ENCODE measurements at regions not wholly inside any gene's neighbourhood (a gene's known extent, or its start where the extent isn't known, plus 50 kb on each side); places are given as distances from the start of the nearest gene placed in this dataset.
A peak's percentile ranks its signal among the peaks of the same experiment; 100 is the strongest.

GRCh38 chr7:98515201-98515600 is 101.9 kb upstream of the NPTX2 start:
- no peak for DNase-seq (ENCODE audit: low spot score)

GRCh38 chr7:98514211-98515031 is 102.7 kb upstream of the NPTX2 start:
- DNase-seq (ENCODE audit: low spot score), result no peak

GRCh38 chr7:98511175-98511574 is 105.9 kb upstream of the NPTX2 start:
- DNase-seq (ENCODE audit: low spot score), result no peak

GRCh38 chr7:98509836-98510235 is 107.2 kb upstream of the NPTX2 start:
- no peak for DNase-seq (ENCODE audit: low spot score)

GRCh38 chr7:98506471-98506870 is 105.6 kb upstream of the BAIAP2L1 start:
- DNase-seq (ENCODE audit: low spot score), result no peak

GRCh38 chr7:98500764-98501163 is 99.9 kb upstream of the BAIAP2L1 start:
- DNase-seq (ENCODE audit: low spot score), result no peak

GRCh38 chr7:98496618-98497017 is 95.7 kb upstream of the BAIAP2L1 start:
- DNase-seq (ENCODE audit: low spot score), result no peak

GRCh38 chr7:98495200-98495955 is 94.5 kb upstream of the BAIAP2L1 start:
- DNase-seq (ENCODE audit: low spot score), result no peak

GRCh38 chr7:98493030-98493778 is 92.3 kb upstream of the BAIAP2L1 start:
- no peak for DNase-seq (ENCODE audit: low spot score)

- no peak for DNase-seq (ENCODE audit: low spot score)
These were observed 87.3 kb upstream of the BAIAP2L1 start for GRCh38 chr7:98488167-98488566.

GRCh38 chr7:98483964-98484545 is 83.2 kb upstream of the BAIAP2L1 start:
- no peak for DNase-seq (ENCODE audit: low spot score)

GRCh38 chr7:98483276-98483963 is 82.5 kb upstream of the BAIAP2L1 start:
- no peak for DNase-seq (ENCODE audit: low spot score)

GRCh38 chr7:98479318-98479717 is 78.4 kb upstream of the BAIAP2L1 start:
- no peak for DNase-seq (ENCODE audit: low spot score)

- no peak for DNase-seq (ENCODE audit: low spot score)
These were observed 74.5 kb upstream of the BAIAP2L1 start for GRCh38 chr7:98475352-98475751.

- no peak for DNase-seq (ENCODE audit: low spot score)
These were observed 73.7 kb upstream of the BAIAP2L1 start for GRCh38 chr7:98474558-98474957.

GRCh38 chr7:98472521-98472954 is 71.6 kb upstream of the BAIAP2L1 start:
- no peak for DNase-seq (ENCODE audit: low spot score)

GRCh38 chr7:98470485-98471240 is 69.8 kb upstream of the BAIAP2L1 start:
- peak; percentile 75 for DNase-seq (ENCODE audit: low spot score)

- DNase-seq (ENCODE audit: low spot score), result no peak
These were observed 68.2 kb upstream of the BAIAP2L1 start for GRCh38 chr7:98469088-98469487.

GRCh38 chr7:98467570-98468312 is 66.9 kb upstream of the BAIAP2L1 start:
- peak; percentile 58 for DNase-seq (ENCODE audit: low spot score)

- DNase-seq (ENCODE audit: low spot score), result no peak
These were observed 64.1 kb upstream of the BAIAP2L1 start for GRCh38 chr7:98465022-98465421.

All from SW480 (cell line).